Transverse colon (tissue), 3 donors: ENCODE measurements at regions not wholly inside any gene's neighbourhood (a gene's known extent, or its start where the extent isn't known, plus 50 kb on each side); places are given as distances from the start of the nearest gene placed in this dataset.
A peak's percentile ranks its signal among the peaks of the same experiment; 100 is the strongest.

Experiments
- EP300 ChIP-seq: sonication (generic); formaldehyde crosslinking; IDR thresholded peaks from one replicate; pipeline ENCODE4 v1.6.1; 2017; ENCODE audit warnings: antibody characterized with exemption, low read depth
- TF ChIP-seq, protein P1 (sequence below), 5 experiments: fragments of 200-600 bp in 3 of 5; fragments of 450-650 bp in 2 of 5; sonication (generic) in 3 of 5; IDR thresholded peaks; 1 replicate in 2 of 5; 2 replicates in 3 of 5; pipeline ENCODE4 v1.5.1; 2016 to 2017; ENCODE audit warnings: antibody characterized with exemption in 5 of 5, inconsistent platforms in 3 of 5, mild to moderate bottlenecking in 2 of 5, moderate library complexity in 1 of 5

GRCh38 chr10:86585037-86585929, 63.7 kb upstream of the WAPL start:
- TF ChIP-seq, protein P1, sequence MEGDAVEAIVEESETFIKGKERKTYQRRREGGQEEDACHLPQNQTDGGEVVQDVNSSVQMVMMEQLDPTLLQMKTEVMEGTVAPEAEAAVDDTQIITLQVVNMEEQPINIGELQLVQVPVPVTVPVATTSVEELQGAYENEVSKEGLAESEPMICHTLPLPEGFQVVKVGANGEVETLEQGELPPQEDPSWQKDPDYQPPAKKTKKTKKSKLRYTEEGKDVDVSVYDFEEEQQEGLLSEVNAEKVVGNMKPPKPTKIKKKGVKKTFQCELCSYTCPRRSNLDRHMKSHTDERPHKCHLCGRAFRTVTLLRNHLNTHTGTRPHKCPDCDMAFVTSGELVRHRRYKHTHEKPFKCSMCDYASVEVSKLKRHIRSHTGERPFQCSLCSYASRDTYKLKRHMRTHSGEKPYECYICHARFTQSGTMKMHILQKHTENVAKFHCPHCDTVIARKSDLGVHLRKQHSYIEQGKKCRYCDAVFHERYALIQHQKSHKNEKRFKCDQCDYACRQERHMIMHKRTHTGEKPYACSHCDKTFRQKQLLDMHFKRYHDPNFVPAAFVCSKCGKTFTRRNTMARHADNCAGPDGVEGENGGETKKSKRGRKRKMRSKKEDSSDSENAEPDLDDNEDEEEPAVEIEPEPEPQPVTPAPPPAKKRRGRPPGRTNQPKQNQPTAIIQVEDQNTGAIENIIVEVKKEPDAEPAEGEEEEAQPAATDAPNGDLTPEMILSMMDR (IDR thresholded peaks at IDR 0.05), result peak; percentile 93 to 96 (median 95)
- no peak for TF ChIP-seq EP300
